GM12801 (cell line): ENCODE measurements at regions not wholly inside any gene's neighbourhood (a gene's known extent, or its start where the extent isn't known, plus 50 kb on each side); places are given as distances from the start of the nearest gene placed in this dataset.

Experiments
- CTCF ChIP-seq: IDR thresholded peaks from one replicate; pipeline ENCODE4 v1.5.1; 2011; ENCODE audit warnings: control low read depth; ENCODE audit not compliant: insufficient read length; ENCODE audit errors: extremely low read depth

- no peak for TF ChIP-seq CTCF
Measured at GRCh38 chr3:109569135-109569846, 231.9 kb upstream of the DPPA4 start.

GRCh38 chr3:109570408-109570807 is 233.1 kb upstream of the DPPA4 start:
- TF ChIP-seq CTCF, result no peak

GRCh38 chr3:109572301-109572700 is 235.0 kb upstream of the DPPA4 start:
- no peak for TF ChIP-seq CTCF

- TF ChIP-seq CTCF, result no peak
Measured at GRCh38 chr3:109596991-109597390, 259.6 kb upstream of the DPPA4 start.

GRCh38 chr3:109597444-109597843 is 260.1 kb upstream of the DPPA4 start:
- no peak for TF ChIP-seq CTCF

GRCh38 chr3:109607897-109608296 is 270.6 kb upstream of the DPPA4 start:
- no peak for TF ChIP-seq CTCF

GRCh38 chr3:109608574-109608973 is 271.2 kb upstream of the DPPA4 start:
- TF ChIP-seq CTCF, result no peak
